Right atrium auricular region (tissue), 2 donors: ENCODE measurements at regions not wholly inside any gene's neighbourhood (a gene's known extent, or its start where the extent isn't known, plus 50 kb on each side); places are given as distances from the start of the nearest gene placed in this dataset.

Source experiments
- DNase-seq: peaks from one replicate; pipeline ENCODE4 v3.0.0-alpha.2; 2019; ENCODE audit warnings: low spot score
- H3K27ac ChIP-seq, 2 donors: fragments of 200-600 bp; sonication (generic); 1 replicate in 1 of 2; 2 replicates in 1 of 2; pipeline ENCODE4 v1.5.1; 2016 to 2019
- H3K27me3 ChIP-seq, 2 donors: fragments of 200-600 bp; sonication (generic); one replicate each; pipeline versions ENCODE4 v1.5.1 to v1.6.0; 2017 to 2019
- H3K36me3 ChIP-seq: fragments of 200-600 bp; sonication (generic); one replicate; pipeline ENCODE4 v1.5.1; 2016
- H3K4me1 ChIP-seq, 2 donors: fragments of 200-600 bp; sonication (generic); one replicate each; pipeline versions ENCODE4 v1.5.1 to v1.6.0; 2017 to 2019
- H3K4me3 ChIP-seq, 2 donors: fragments of 200-600 bp; sonication (generic); 1 replicate in 1 of 2; 2 replicates in 1 of 2; pipeline ENCODE4 v1.5.1; 2017 to 2019; ENCODE audit warnings: mild to moderate bottlenecking in 1 of 2, moderate library complexity in 1 of 2
- H3K9me3 ChIP-seq, 2 donors: fragments of 200-600 bp; sonication (generic); one replicate each; pipeline ENCODE4 v1.5.1; 2019
- CTCF ChIP-seq, 2 donors: fragments of 200-600 bp; sonication (generic); IDR thresholded peaks; one replicate each; pipeline ENCODE4 v1.5.1; 2019; ENCODE audit warnings: antibody characterized with exemption in 2 of 2

GRCh38 chr4:27272217-27272616 lies 411.6 kb downstream of the STIM2 start:
- H3K27ac ChIP-seq, result no peak overlapping the region
- H3K4me1 ChIP-seq, result no peaks in the 10 kb centered on the region
- H3K9me3 ChIP-seq, result no peaks in the 10 kb centered on the region
- no peak for TF ChIP-seq CTCF (IDR thresholded peaks at IDR 0.05)
- no peaks in the 10 kb centered on the region for H3K27me3 ChIP-seq
- H3K36me3 ChIP-seq, result no peaks in the 10 kb centered on the region
- H3K4me3 ChIP-seq, result no peak overlapping the region
- no peak for DNase-seq

GRCh38 chr4:27276307-27277073 lies 415.8 kb downstream of the STIM2 start:
- Histone ChIP-seq H3K4me1 (no peaks in the 10 kb centered on the region), H3K9me3 (no peaks in the 10 kb centered on the region), H3K27me3 (no peaks in the 10 kb centered on the region), H3K27ac (no peak overlapping the region), H3K4me3 (no peak overlapping the region), H3K36me3 (no peaks in the 10 kb centered on the region)
- no peak for DNase-seq
- no peak for TF ChIP-seq CTCF (IDR thresholded peaks at IDR 0.05)

GRCh38 chr4:27278615-27279375 lies 418.2 kb downstream of the STIM2 start:
- no peak overlapping the region for H3K4me3 ChIP-seq
- no peak overlapping the region for H3K27ac ChIP-seq
- no peak for DNase-seq
- no peaks in the 10 kb centered on the region for H3K27me3 ChIP-seq
- H3K4me1 ChIP-seq, result no peaks in the 10 kb centered on the region
- no peak for TF ChIP-seq CTCF (IDR thresholded peaks at IDR 0.05)
- H3K9me3 ChIP-seq, result no peaks in the 10 kb centered on the region
- H3K36me3 ChIP-seq, result no peaks in the 10 kb centered on the region

- no peaks in the 10 kb centered on the region for H3K9me3 ChIP-seq
- TF ChIP-seq CTCF (IDR thresholded peaks at IDR 0.05), result no peak
- no peaks in the 10 kb centered on the region for H3K4me1 ChIP-seq
Observed at GRCh38 chr4:27288496-27288895, 427.9 kb downstream of the STIM2 start.

GRCh38 chr4:27289704-27290103 lies 429.1 kb downstream of the STIM2 start:
- no peaks in the 10 kb centered on the region for H3K9me3 ChIP-seq
- no peak for DNase-seq
- no peak for TF ChIP-seq CTCF (IDR thresholded peaks at IDR 0.05)
- no peaks in the 10 kb centered on the region for H3K36me3 ChIP-seq
- H3K27ac ChIP-seq, result no peak overlapping the region
- no peaks in the 10 kb centered on the region for H3K27me3 ChIP-seq
- no peak overlapping the region for H3K4me3 ChIP-seq
- H3K4me1 ChIP-seq, result no peaks in the 10 kb centered on the region

More at GRCh38 chr4:27288496-27288895, 427.9 kb downstream of the STIM2 start:
- Histone ChIP-seq H3K27me3 (no peaks in the 10 kb centered on the region), H3K27ac (no peak overlapping the region), H3K36me3 (no peaks in the 10 kb centered on the region), H3K4me3 (no peak overlapping the region)
- DNase-seq, result no peak
